PC-3 (cell line): ENCODE measurements at regions not wholly inside any gene's neighbourhood (a gene's known extent, or its start where the extent isn't known, plus 50 kb on each side); places are given as distances from the start of the nearest gene placed in this dataset.
"Not testable (repeated sequence)": the region's sequence is repeated elsewhere in the genome, so short reads cannot be mapped to it uniquely, and the experiment has no call there.

Experiments used
- ATAC-seq: fragments of 200-7000 bp; cut with Tn5 transposase; 2 replicates; pipeline ENCODE4 v1.9.1; 2020; ENCODE audit warnings: mild to moderate bottlenecking, moderate library complexity
- BruUV-seq: library from RNA; stranded (reverse); fragments of 400-500 nt; replicated peaks from 2 replicates; lab custom pipeline; 2021; lab: Mats Ljungman, UMichigan
- CTCF ChIA-PET: fragments of 300-600 bp; sonication (Branson Sonifier 250); formaldehyde crosslinking; loops from one replicate; lab custom pipeline; 2022; ENCODE audit warnings: antibody characterized with exemption; lab: Charles Lee
- POLR2A ChIA-PET: fragments of 300-600 bp; sonication (Branson Sonifier 250); formaldehyde crosslinking; loops from one replicate; lab custom pipeline; 2022; ENCODE audit warnings: antibody characterized with exemption; ENCODE audit not compliant: unreplicated experiment; lab: Charles Lee
- DNase-seq: peaks from one replicate; pipeline ENCODE4 v3.0.0-alpha.2; 2015
- H2AFZ ChIP-seq: fragments of 300-600 bp; sonication (generic); 2 replicates; pipeline ENCODE4 v1.6.0; 2016; ENCODE audit warnings: antibody characterized with exemption, low read length
- H3F3A ChIP-seq: fragments of 300-600 bp; sonication (generic); one replicate; pipeline ENCODE4 v1.6.0; 2017; ENCODE audit warnings: antibody characterized with exemption, low read length, control low read depth, mild to moderate bottlenecking; ENCODE audit not compliant: unreplicated experiment
- H3K27ac ChIP-seq: fragments of 300-600 bp; sonication (generic); 2 replicates; pipeline ENCODE4 v1.5.1; 2016; ENCODE audit warnings: mild to moderate bottlenecking, low read length
- H3K27me3 ChIP-seq: fragments of 300-600 bp; sonication (generic); 2 replicates; pipeline ENCODE4 v1.6.1; 2016; ENCODE audit warnings: low read length, mixed read lengths
- H3K36me3 ChIP-seq: fragments of 300-600 bp; sonication (generic); 2 replicates; pipeline ENCODE4 v1.6.1; 2016; ENCODE audit warnings: low read depth, mixed run types, low read length, mixed read lengths
- H3K4me1 ChIP-seq: fragments of 300-600 bp; sonication (generic); 2 replicates; pipeline ENCODE4 v1.5.1; 2016; ENCODE audit warnings: low read length; ENCODE audit not compliant: insufficient read depth
- H3K4me2 ChIP-seq: fragments of 300-600 bp; sonication (generic); 2 replicates; pipeline ENCODE4 v1.6.0; 2016; ENCODE audit warnings: low read length
- H3K4me3 ChIP-seq: fragments of 300-600 bp; sonication (generic); 2 replicates; pipeline ENCODE4 v1.5.1; 2016; ENCODE audit warnings: mild to moderate bottlenecking, low read length, mixed read lengths
- H3K79me2 ChIP-seq: fragments of 300-600 bp; sonication (generic); 2 replicates; pipeline ENCODE4 v1.6.1; 2017; ENCODE audit warnings: low read length, mixed read lengths
- H3K9ac ChIP-seq: fragments of 300-600 bp; sonication (generic); 2 replicates; pipeline ENCODE4 v1.6.0; 2016; ENCODE audit warnings: mild to moderate bottlenecking, low read length
- H3K9me2 ChIP-seq: fragments of 300-600 bp; sonication (generic); replicated peaks from 2 replicates; pipeline ENCODE4 v1.6.1; 2016; ENCODE audit warnings: mixed run types, low read length, mixed read lengths
- H3K9me3 ChIP-seq: fragments of 300-600 bp; sonication (generic); 2 replicates; pipeline ENCODE4 v1.6.1; 2016; ENCODE audit warnings: low read length, mixed read lengths
- H4K20me1 ChIP-seq: fragments of 300-600 bp; sonication (generic); 2 replicates; pipeline ENCODE4 v1.6.1; 2016; ENCODE audit warnings: low read length, mixed read lengths
- EZH2 ChIP-seq: fragments of 300-600 bp; sonication (generic); IDR thresholded peaks from one replicate; pipeline ENCODE4 v1.6.1; 2017; ENCODE audit warnings: antibody characterized with exemption, mild to moderate bottlenecking, low read length; ENCODE audit not compliant: unreplicated experiment
- EZH2phosphoT487 ChIP-seq: fragments of 300-600 bp; sonication (generic); IDR thresholded peaks from 2 replicates; pipeline ENCODE4 v1.6.1; 2018; ENCODE audit warnings: mild to moderate bottlenecking, antibody characterized with exemption, low read length, borderline replicate concordance
- intact Hi-C: fragments of 100-400 bp; cut with micrococcal nuclease; formaldehyde crosslinking; loops from 2 replicates; pipeline ENCODE4 v1.9.0; 2023
- TF ChIP-seq, protein P1 (sequence below): fragments of 300-600 bp; sonication (generic); conservative IDR thresholded peaks from 2 replicates; pipeline ENCODE4 v1.5.1; 2017; ENCODE audit warnings: antibody characterized with exemption, low read depth, mild to moderate bottlenecking, low read length

DNA sequence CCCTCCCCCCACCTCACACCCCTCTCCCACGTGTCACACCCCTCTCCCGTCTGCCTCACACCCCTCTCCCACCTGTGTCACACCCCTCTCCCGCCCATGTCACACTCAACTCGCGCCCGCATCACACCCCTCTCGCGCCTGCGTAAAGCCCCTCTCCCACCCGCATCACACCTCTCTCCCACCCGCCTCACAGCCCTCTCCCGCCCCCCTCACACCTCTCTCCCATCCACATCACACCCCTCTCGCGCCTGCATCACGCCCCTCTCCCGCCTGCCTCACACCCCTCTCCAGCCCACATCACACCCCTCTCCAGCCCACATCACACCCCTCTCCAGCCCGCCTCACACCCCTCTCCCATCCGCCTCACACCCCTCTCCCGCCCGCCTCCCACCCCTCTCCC lies 173.5 kb upstream of the FOXD4L5 start:
- Histone ChIP-seq H3K4me1 (no peaks in the 10 kb centered on the region), H4K20me1 (no peaks in the 10 kb centered on the region), H2AFZ (no peak overlapping the region), H3K27ac (no peak overlapping the region), H3K9me3 (no peaks in the 10 kb centered on the region), H3K4me2 (no peak overlapping the region), H3K9ac (no peak overlapping the region), H3F3A (no peaks in the 10 kb centered on the region), H3K79me2 (no peaks in the 10 kb centered on the region), H3K27me3 (no peaks in the 10 kb centered on the region), H3K4me3 (no peak overlapping the region), H3K9me2 (no peaks in the 10 kb centered on the region), H3K36me3 (no peaks in the 10 kb centered on the region)
- TF ChIP-seq, protein P1, sequence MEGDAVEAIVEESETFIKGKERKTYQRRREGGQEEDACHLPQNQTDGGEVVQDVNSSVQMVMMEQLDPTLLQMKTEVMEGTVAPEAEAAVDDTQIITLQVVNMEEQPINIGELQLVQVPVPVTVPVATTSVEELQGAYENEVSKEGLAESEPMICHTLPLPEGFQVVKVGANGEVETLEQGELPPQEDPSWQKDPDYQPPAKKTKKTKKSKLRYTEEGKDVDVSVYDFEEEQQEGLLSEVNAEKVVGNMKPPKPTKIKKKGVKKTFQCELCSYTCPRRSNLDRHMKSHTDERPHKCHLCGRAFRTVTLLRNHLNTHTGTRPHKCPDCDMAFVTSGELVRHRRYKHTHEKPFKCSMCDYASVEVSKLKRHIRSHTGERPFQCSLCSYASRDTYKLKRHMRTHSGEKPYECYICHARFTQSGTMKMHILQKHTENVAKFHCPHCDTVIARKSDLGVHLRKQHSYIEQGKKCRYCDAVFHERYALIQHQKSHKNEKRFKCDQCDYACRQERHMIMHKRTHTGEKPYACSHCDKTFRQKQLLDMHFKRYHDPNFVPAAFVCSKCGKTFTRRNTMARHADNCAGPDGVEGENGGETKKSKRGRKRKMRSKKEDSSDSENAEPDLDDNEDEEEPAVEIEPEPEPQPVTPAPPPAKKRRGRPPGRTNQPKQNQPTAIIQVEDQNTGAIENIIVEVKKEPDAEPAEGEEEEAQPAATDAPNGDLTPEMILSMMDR = no peak
- TF ChIP-seq EZH2phosphoT487 = no peak
- no peak for TF ChIP-seq EZH2
- no peak for ATAC-seq
- ChIA-PET POLR2A (no interaction called here), CTCF (no interaction called here)
- no TSS peak for BruUV-seq
- intact Hi-C loops = no loop called here
- DNase-seq = no peak

DNA sequence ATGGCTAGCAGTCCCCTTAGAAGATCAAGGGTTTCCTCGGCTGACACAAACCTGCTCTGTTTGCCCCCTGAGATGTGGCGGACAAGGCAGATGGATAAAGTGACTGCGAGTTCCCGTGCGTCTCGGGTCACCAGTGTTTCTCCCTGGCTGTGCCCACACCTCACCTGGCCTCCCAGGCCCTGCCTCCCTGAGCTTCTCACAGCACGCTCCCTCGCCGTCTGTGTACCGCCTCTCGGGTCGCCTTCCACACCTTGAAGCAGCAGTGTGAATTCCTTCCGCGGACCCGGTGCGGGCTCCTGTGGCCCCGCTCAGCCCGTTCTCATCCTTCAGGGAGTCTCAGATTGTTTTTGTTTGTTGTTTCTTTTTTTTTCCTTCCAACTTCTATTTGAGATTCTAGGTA lies 172.0 kb upstream of the FOXD4L5 start:
- DNase-seq, H3K4me1 ChIP-seq, H3K4me3 ChIP-seq, H3K9ac ChIP-seq, H3K9me3 ChIP-seq, H3K27me3 ChIP-seq, H2AFZ ChIP-seq, CTCF ChIA-PET, H4K20me1 ChIP-seq, ATAC-seq, H3K9me2 ChIP-seq, intact Hi-C loops, BruUV-seq, H3F3A ChIP-seq, POLR2A ChIA-PET, H3K27ac ChIP-seq, H3K36me3 ChIP-seq, H3K79me2 ChIP-seq, H3K4me2 ChIP-seq: not testable (repeated sequence)

DNA sequence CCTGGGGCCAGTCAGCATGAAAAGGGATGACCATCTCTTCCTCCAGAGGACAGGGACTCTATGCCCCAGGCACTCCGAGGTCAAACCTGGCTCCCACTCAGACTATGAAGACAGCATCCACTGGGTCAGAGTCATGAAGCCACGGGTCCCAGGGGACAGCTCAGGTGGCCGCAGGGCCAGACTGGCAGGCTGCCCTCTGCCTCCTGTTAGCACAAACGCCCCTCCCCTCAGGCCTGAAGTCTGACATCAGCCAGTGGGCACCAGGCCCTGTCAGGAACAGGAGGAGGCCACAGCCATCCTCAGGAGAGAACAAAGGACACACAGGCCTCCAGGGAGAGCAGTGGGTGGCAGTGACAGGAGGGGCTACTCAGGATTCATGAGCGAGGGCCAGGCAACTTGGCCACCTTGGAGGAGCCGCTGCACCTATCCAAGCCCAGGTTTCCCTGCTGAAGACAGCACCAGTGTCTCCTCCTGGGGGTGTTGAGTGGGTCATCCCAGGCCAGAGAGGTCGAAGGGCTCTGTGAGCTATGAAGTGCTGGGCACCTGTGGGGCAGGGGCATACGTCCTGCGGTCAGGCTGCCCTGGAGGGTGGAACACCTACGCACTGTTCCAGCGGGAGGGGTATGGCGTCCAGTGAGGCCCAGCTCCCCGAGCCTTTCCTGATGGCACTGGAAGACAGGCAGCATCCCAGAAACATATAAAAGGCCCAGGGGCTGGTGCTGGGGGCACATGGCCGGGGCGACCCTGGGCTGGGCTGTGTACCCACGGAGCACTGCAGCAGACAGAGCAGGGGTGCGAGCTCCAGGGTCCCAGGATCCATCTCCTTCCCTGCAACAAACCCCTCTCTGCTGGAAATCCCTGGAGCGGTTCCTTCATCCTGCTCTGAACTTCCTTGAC lies 171.0 kb upstream of the FOXD4L5 start:
- H3K9ac ChIP-seq, H3K36me3 ChIP-seq, H3K79me2 ChIP-seq, H3K4me3 ChIP-seq, DNase-seq, CTCF ChIA-PET, H2AFZ ChIP-seq, H3K4me2 ChIP-seq, ATAC-seq, H3F3A ChIP-seq, H3K27ac ChIP-seq, H3K9me2 ChIP-seq, H3K4me1 ChIP-seq, BruUV-seq, intact Hi-C loops, POLR2A ChIA-PET, H3K27me3 ChIP-seq, H3K9me3 ChIP-seq, H4K20me1 ChIP-seq: not testable (repeated sequence)

DNA sequence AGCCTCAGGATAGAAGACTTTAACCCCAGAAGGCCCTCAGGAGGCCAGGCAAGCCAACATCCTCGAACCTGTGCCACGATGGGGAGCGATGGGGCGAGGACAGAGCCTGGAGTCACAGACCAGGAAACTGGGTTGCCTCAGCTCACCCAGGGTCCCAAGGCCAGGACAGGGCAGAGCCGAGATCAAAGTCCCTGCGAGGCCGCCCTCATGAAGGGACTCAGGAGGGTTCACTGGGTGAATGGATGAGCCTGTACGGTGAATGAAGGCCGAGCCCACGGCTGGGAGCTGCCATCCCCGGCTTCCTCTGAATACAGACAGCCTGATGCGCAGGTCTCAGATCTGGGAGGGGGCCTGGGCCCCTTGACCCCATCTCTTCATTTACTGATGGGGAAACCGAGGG lies 170.1 kb upstream of the FOXD4L5 start:
- intact Hi-C loops, POLR2A ChIA-PET, H3K4me2 ChIP-seq, H3K9me2 ChIP-seq, H3K79me2 ChIP-seq, H3F3A ChIP-seq, CTCF ChIA-PET, ATAC-seq, H3K27me3 ChIP-seq, H2AFZ ChIP-seq, DNase-seq, H3K4me1 ChIP-seq, H3K9me3 ChIP-seq, BruUV-seq, H4K20me1 ChIP-seq, H3K9ac ChIP-seq, H3K36me3 ChIP-seq, H3K4me3 ChIP-seq, H3K27ac ChIP-seq: not testable (repeated sequence)

DNA sequence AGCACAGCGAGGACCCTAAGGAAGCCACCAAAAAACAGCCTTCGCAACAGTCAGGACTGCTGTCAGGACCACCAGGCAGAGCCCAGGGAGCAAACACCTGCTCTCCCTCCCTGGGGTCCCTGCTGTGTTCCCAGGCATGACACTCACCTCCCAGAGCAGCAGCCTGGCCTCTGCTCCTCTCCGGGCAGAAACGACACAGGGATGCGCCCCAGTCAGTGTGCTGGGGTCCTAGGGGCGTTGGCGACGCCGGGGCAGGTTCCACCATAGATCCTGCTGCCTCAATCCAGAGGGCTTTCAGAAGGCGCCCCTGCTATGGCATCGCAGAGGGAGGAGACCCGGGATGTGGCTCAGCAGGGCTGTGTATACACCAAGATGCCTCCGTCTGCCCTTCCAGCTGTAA lies 169.7 kb upstream of the FOXD4L5 start:
- intact Hi-C loops, H4K20me1 ChIP-seq, H3K27ac ChIP-seq, H3F3A ChIP-seq, BruUV-seq, H3K27me3 ChIP-seq, CTCF ChIA-PET, H2AFZ ChIP-seq, H3K4me2 ChIP-seq, H3K79me2 ChIP-seq, H3K9me2 ChIP-seq, H3K36me3 ChIP-seq, ATAC-seq, H3K9ac ChIP-seq, DNase-seq, POLR2A ChIA-PET, H3K4me3 ChIP-seq, H3K4me1 ChIP-seq, H3K9me3 ChIP-seq: not testable (repeated sequence)

DNA sequence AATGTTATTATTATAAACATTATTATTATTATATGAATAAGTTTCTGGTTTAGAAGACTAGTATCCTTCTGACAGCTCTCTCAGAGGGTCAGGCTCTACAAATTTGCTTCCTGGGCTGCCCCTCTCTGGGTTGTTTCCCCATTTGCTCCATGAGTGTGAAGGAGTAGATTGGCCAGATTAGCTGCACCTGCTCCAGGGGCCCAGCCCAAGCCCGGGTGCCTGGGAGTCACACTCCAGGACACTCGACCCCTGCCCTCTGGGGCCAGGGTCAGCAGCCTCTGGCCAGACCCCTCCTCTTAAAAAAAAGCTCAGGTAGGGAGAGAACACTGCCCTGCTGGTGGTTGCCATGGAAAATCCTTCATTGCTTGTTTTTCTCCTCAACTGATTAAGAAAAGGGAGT lies 169.0 kb upstream of the FOXD4L5 start:
- POLR2A ChIA-PET, H3K9ac ChIP-seq, H3K79me2 ChIP-seq, H3F3A ChIP-seq, intact Hi-C loops, BruUV-seq, H3K9me2 ChIP-seq, H3K27ac ChIP-seq, H3K36me3 ChIP-seq, H3K4me1 ChIP-seq, H3K27me3 ChIP-seq, DNase-seq, H3K4me3 ChIP-seq, H2AFZ ChIP-seq, H4K20me1 ChIP-seq, H3K9me3 ChIP-seq, CTCF ChIA-PET, ATAC-seq, H3K4me2 ChIP-seq: not testable (repeated sequence)
